ENCODE measurements at regions not wholly inside any gene's neighbourhood (a gene's known extent, or its start where the extent isn't known, plus 50 kb on each side); places are given as distances from the start of the nearest gene placed in this dataset.

GRCh38 chr11:113569391-113569790, 94.2 kb upstream of the DRD2 start:
- ATAC-seq: no peak
- POLR2A ChIA-PET: interaction anchor here (0.7 kb wide), 1 partner anchor 698 kb away, joined by 4 read pairs; no protein-coding TSS in a partner anchor
- H3K4me3 ChIP-seq (ENCODE audit: low read length): no peak overlapping the region
- H3K4me1 ChIP-seq (ENCODE audit: control insufficient read depth in 2 of 2, insufficient read depth in 2 of 2, low read length in 2 of 2): no peaks in the 10 kb centered on the region
- CTCF ChIA-PET: no interaction called here
- Mint-ChIP-seq H3K9me3 (peaks cover 0 to 1% (median 0%) of the 10 kb centered on the region in 11 donors), H3K36me3 (no peaks in the 10 kb centered on the region), H3K4me3 (no peak overlapping the region), H3K4me1 (peaks cover 0 to 5% (median 0%) of the 10 kb centered on the region in 7 donors), H3K27me3 (peaks cover 10 to 24% (median 21%) of the 10 kb centered on the region in 5 donors), H3K27ac (no peak overlapping the region)
- no peaks in the 10 kb centered on the region for H3K36me3 ChIP-seq (ENCODE audit: control insufficient read depth in 2 of 3, insufficient read depth in 3 of 3, low read length in 3 of 3)
- no peaks in the 10 kb centered on the region for H3K9me3 ChIP-seq (ENCODE audit: control insufficient read depth in 2 of 3, low read length in 3 of 3)
- no peaks in the 10 kb centered on the region for H3K27me3 ChIP-seq (ENCODE audit: control insufficient read depth in 2 of 2, insufficient read depth in 2 of 2, low read length in 2 of 2)
- DNase-seq: no peak
- intact Hi-C loops (cut with micrococcal nuclease): no loop called here
- H3K27ac ChIP-seq (ENCODE audit: low read depth, low read length): no peak overlapping the region

DNA sequence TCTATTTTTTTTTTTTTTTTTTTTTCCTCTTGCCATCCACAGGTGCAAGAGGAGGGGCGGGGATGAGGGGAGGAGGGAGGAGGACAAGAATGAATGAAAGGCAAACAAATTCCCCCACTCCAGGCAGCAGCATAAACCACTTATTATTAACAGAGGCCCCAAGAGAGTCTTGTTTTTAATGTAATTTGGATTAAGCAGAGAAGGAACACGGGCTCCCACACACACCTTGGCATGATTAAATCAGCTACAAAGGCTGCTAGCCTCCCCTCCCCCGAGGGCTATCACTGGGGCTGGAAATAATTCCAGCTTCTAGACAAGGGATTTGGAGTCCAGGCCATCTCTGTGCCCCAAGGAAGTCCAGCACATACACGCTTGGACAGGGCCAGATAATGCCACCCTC, 93.4 kb upstream of the DRD2 start:
- H3K9me3 Mint-ChIP-seq: no peaks in the 10 kb centered on the region
- H3K27ac Mint-ChIP-seq: no peak overlapping the region
- Histone ChIP-seq H3K36me3 (ENCODE audit: control insufficient read depth in 2 of 3, insufficient read depth in 3 of 3, low read length in 3 of 3) (no peaks in the 10 kb centered on the region), H3K27ac (ENCODE audit: low read depth, low read length) (no peak overlapping the region), H3K27me3 (ENCODE audit: control insufficient read depth in 2 of 2, insufficient read depth in 2 of 2, low read length in 2 of 2) (no peaks in the 10 kb centered on the region), H3K4me3 (ENCODE audit: low read length) (no peak overlapping the region), H3K9me3 (ENCODE audit: control insufficient read depth in 2 of 3, low read length in 3 of 3) (no peaks in the 10 kb centered on the region), H3K4me1 (ENCODE audit: control insufficient read depth in 2 of 2, insufficient read depth in 2 of 2, low read length in 2 of 2) (no peaks in the 10 kb centered on the region)
- POLR2A ChIA-PET: no interaction called here
- peaks cover 0 to 5% (median 0%) of the 10 kb centered on the region in 7 donors for H3K4me1 Mint-ChIP-seq
- CTCF ChIA-PET: no interaction called here
- intact Hi-C loops (cut with micrococcal nuclease): no loop called here
- no peak for ATAC-seq
- H3K4me3 Mint-ChIP-seq: no peak overlapping the region
- H3K36me3 Mint-ChIP-seq: no peaks in the 10 kb centered on the region
- DNase-seq: no peak
- peaks cover 15 to 25% (median 22%) of the 10 kb centered on the region in 5 donors for H3K27me3 Mint-ChIP-seq

DNA sequence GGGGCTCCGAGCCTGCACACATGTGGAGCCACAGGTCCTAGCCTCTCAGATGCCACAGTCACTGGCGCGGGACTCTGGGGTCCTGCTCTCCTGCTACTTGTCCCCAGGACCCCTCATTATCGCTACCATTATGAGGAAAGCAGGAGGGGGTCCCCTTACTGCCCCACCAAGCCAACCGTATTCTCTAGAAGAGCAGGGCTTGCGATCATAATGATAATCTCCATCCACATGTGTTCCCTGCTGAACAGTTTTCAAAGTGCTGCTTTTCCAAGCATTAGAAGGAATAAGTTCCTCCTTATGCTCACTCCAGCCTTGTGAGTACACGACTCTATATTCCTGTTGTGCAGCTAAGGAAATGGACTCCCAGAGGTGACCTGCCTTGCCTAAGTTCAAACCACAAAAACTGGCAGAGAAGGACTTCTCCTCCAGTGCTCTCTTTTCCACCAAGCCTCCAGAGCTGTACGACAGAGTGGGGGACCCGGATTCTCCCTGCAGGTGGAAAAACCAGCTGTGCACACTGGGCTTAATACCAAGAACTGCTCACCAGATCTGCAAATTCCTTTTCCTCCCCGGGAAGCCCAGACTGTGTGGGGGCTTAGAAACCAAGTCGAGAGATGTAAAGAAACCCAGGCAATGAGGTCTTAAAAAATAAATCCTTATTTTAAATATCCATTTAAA, 92.8 kb upstream of the DRD2 start:
- H3K36me3 Mint-ChIP-seq: no peaks in the 10 kb centered on the region
- no peak overlapping the region for H3K27ac Mint-ChIP-seq
- no peak overlapping the region for H3K4me3 ChIP-seq (ENCODE audit: low read length)
- intact Hi-C loops (cut with micrococcal nuclease): no loop called here
- ChIA-PET POLR2A (no interaction called here), CTCF (no interaction called here)
- peaks cover 0 to 5% (median 0%) of the 10 kb centered on the region in 7 donors for H3K4me1 Mint-ChIP-seq
- no peaks in the 10 kb centered on the region for H3K36me3 ChIP-seq (ENCODE audit: control insufficient read depth in 2 of 3, insufficient read depth in 3 of 3, low read length in 3 of 3)
- H3K27me3 Mint-ChIP-seq: peaks cover 15 to 23% (median 21%) of the 10 kb centered on the region in 5 donors
- H3K27ac ChIP-seq (ENCODE audit: low read depth, low read length): no peak overlapping the region
- no peaks in the 10 kb centered on the region for H3K9me3 Mint-ChIP-seq
- H3K4me3 Mint-ChIP-seq: no peak overlapping the region
- DNase-seq (no peak), ATAC-seq (no peak)
- no peaks in the 10 kb centered on the region for H3K27me3 ChIP-seq (ENCODE audit: control insufficient read depth in 2 of 2, insufficient read depth in 2 of 2, low read length in 2 of 2)
- H3K4me1 ChIP-seq (ENCODE audit: control insufficient read depth in 2 of 2, insufficient read depth in 2 of 2, low read length in 2 of 2): no peaks in the 10 kb centered on the region
- H3K9me3 ChIP-seq (ENCODE audit: control insufficient read depth in 2 of 3, low read length in 3 of 3): no peaks in the 10 kb centered on the region

GRCh38 chr11:113567097-113567496, 91.9 kb upstream of the DRD2 start:
- H3K36me3 ChIP-seq (ENCODE audit: control insufficient read depth in 2 of 3, insufficient read depth in 3 of 3, low read length in 3 of 3): no peaks in the 10 kb centered on the region
- CTCF ChIA-PET: no interaction called here
- intact Hi-C loops (cut with micrococcal nuclease): no loop called here
- no peaks in the 10 kb centered on the region for H3K9me3 ChIP-seq (ENCODE audit: control insufficient read depth in 2 of 3, low read length in 3 of 3)
- Mint-ChIP-seq H3K4me3 (no peak overlapping the region), H3K27ac (no peak overlapping the region), H3K4me1 (peaks cover 0 to 5% (median 0%) of the 10 kb centered on the region in 7 donors), H3K27me3 (peaks cover 15 to 27% (median 18%) of the 10 kb centered on the region in 5 donors), H3K36me3 (no peaks in the 10 kb centered on the region), H3K9me3 (no peaks in the 10 kb centered on the region)
- no peak overlapping the region for H3K27ac ChIP-seq (ENCODE audit: low read depth, low read length)
- no peaks in the 10 kb centered on the region for H3K27me3 ChIP-seq (ENCODE audit: control insufficient read depth in 2 of 2, insufficient read depth in 2 of 2, low read length in 2 of 2)
- ATAC-seq (no peak), DNase-seq (no peak)
- no peak overlapping the region for H3K4me3 ChIP-seq (ENCODE audit: low read length)
- no peaks in the 10 kb centered on the region for H3K4me1 ChIP-seq (ENCODE audit: control insufficient read depth in 2 of 2, insufficient read depth in 2 of 2, low read length in 2 of 2)
- POLR2A ChIA-PET: no interaction called here

DNA sequence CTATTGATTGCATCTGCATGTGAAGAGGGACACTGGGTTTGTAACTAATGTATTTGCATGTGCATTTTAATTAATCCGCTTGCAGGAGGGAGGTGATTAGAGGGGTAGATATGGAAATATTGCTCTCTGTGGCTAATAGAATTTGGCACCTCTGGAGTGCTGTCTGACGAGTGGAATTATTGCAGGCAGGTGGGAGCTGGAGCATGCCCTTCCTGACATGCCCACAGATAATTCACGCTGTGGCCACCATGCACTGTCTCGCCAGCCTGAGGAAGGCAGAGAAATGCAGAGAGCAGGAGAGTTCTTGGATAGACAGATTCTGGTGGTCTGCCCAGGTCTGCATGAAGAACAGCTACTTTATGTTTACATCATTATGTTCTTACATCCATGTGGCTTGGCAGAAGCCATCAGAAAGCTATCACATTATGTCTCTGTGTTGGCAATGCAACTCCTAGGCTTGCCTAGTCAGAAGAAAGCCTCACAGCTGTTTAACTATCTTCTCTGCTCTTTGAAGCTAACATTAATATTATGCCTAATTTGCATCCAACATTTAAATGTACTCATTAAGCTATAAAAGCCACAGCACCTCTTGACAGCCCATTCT, 89.4 kb upstream of the DRD2 start:
- no peaks in the 10 kb centered on the region for H3K9me3 Mint-ChIP-seq
- no peaks in the 10 kb centered on the region for H3K36me3 Mint-ChIP-seq
- Histone ChIP-seq H3K4me3 (ENCODE audit: low read length) (no peak overlapping the region), H3K9me3 (ENCODE audit: control insufficient read depth in 2 of 3, low read length in 3 of 3) (no peaks in the 10 kb centered on the region), H3K4me1 (ENCODE audit: control insufficient read depth in 2 of 2, insufficient read depth in 2 of 2, low read length in 2 of 2) (no peaks in the 10 kb centered on the region), H3K36me3 (ENCODE audit: control insufficient read depth in 2 of 3, insufficient read depth in 3 of 3, low read length in 3 of 3) (no peaks in the 10 kb centered on the region), H3K27me3 (ENCODE audit: control insufficient read depth in 2 of 2, insufficient read depth in 2 of 2, low read length in 2 of 2) (no peaks in the 10 kb centered on the region), H3K27ac (ENCODE audit: low read depth, low read length) (no peak overlapping the region)
- peaks cover 11 to 28% (median 18%) of the 10 kb centered on the region in 5 donors for H3K27me3 Mint-ChIP-seq
- ATAC-seq (no peak), DNase-seq (no peak)
- H3K27ac Mint-ChIP-seq: no peak overlapping the region
- no peak overlapping the region for H3K4me3 Mint-ChIP-seq
- CTCF ChIA-PET: no interaction called here
- H3K4me1 Mint-ChIP-seq: no peaks in the 10 kb centered on the region
- POLR2A ChIA-PET: no interaction called here
- intact Hi-C loops (cut with micrococcal nuclease): no loop called here

DNA sequence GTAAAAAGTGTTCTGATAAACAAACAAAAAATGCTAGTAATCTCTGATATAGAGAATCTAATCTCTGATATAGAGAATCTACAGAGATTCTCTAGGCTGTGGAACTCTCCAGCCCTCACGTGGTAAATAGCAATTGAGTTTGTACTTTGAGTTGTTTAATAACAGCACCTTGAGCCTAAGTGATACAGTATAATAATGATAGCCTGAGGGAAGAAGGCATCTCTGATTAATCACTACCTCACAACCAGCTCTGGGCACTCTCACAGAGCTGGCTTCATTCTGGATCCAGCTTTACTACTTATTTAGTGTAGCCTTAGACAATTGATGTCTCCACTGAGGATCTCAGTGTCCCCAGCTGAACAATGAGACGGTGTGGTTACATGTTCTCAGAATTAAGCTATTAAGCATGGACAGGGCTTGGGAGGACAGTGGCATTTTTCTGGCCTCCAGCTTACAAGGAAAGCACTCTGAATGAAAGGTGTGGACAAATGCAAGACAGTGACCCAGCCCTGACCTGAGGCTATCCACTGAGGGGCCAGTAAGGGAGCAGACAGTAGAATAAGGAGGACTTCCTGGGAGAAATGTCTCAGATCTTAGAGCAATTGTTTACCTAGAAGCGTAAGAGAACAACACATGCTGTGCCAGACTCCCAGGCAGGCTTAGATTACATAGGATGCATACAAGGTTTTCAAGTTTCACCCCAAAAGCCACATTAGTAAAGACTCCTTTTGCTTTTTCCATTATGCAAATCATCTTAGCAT, 88.7 kb upstream of the DRD2 start:
- Mint-ChIP-seq H3K4me3 (no peak overlapping the region), H3K4me1 (no peaks in the 10 kb centered on the region), H3K27ac (no peak overlapping the region), H3K9me3 (no peaks in the 10 kb centered on the region), H3K27me3 (peaks cover 11 to 28% (median 18%) of the 10 kb centered on the region in 5 donors), H3K36me3 (no peaks in the 10 kb centered on the region)
- H3K9me3 ChIP-seq (ENCODE audit: control insufficient read depth in 2 of 3, low read length in 3 of 3): no peaks in the 10 kb centered on the region
- CTCF ChIA-PET: no interaction called here
- POLR2A ChIA-PET: no interaction called here
- intact Hi-C loops (cut with micrococcal nuclease): no loop called here
- no peaks in the 10 kb centered on the region for H3K4me1 ChIP-seq (ENCODE audit: control insufficient read depth in 2 of 2, insufficient read depth in 2 of 2, low read length in 2 of 2)
- H3K27ac ChIP-seq (ENCODE audit: low read depth, low read length): no peak overlapping the region
- ATAC-seq (no peak), DNase-seq (no peak)
- no peaks in the 10 kb centered on the region for H3K36me3 ChIP-seq (ENCODE audit: control insufficient read depth in 2 of 3, insufficient read depth in 3 of 3, low read length in 3 of 3)
- H3K27me3 ChIP-seq (ENCODE audit: control insufficient read depth in 2 of 2, insufficient read depth in 2 of 2, low read length in 2 of 2): no peaks in the 10 kb centered on the region
- no peak overlapping the region for H3K4me3 ChIP-seq (ENCODE audit: low read length)

All from naive thymus-derived CD4-positive, alpha-beta T cell (primary cell).